Non-pigmented ciliary epithelial cell (primary cell): ENCODE measurements at regions not wholly inside any gene's neighbourhood (a gene's known extent, or its start where the extent isn't known, plus 50 kb on each side); places are given as distances from the start of the nearest gene placed in this dataset.

ENCODE experiments used
- DNase-seq: peaks from one replicate; pipeline ENCODE4 v3.0.0-alpha.2; 2010; ENCODE audit warnings: low read depth

GRCh38 chr4:41458689-41459088 lies 79.3 kb upstream of the LIMCH1 start:
- DNase-seq = no peak

DNA sequence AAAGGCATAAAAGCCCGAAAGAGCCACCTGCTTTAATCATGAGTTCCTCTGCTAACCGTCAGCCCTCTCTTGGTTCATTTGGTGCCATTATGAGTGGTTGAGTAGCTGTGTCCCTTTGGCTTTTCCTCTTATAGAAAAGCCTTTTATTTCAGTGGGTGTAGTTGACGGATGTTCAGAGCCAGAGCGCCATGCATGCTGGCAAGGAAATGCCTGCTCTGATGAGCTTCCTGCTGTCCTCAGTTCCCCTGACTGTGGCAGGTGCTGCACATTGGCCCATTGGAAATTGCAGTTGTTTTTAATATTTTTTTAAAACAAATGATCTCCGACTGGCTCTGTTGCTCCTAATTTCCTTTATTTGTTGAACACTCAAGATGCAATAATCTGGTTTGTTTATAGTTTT lies 77.3 kb upstream of the LIMCH1 start:
- DNase-seq = no peak

GRCh38 chr4:41461780-41462307 lies 76.1 kb upstream of the LIMCH1 start:
- no peak for DNase-seq

GRCh38 chr4:41465146-41465761 lies 72.7 kb upstream of the LIMCH1 start:
- DNase-seq = no peak

DNA sequence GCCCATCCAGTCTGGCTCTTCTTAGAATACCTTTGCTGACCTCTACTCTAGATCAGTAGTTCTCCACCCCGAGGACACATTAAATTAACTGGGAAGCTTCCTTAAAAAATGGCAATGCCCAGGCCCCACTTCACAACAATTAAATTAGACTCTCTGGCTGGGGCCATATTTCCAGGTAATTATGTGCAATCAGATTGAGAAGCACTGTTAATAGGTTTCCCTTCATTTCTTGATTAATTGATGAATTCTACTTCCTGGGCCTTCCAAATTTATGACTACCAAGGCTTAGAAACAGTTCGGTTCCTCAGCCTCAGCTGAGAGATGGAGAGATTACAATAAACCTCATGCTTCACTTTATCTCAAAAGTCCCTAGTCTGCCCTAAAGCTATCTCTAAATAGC lies 71.7 kb upstream of the LIMCH1 start:
- DNase-seq = no peak

- no peak for DNase-seq
These were observed 69.8 kb upstream of the LIMCH1 start for GRCh38 chr4:41468122-41468521.

GRCh38 chr4:41471126-41472071 lies 66.6 kb upstream of the LIMCH1 start:
- no peak for DNase-seq

DNA sequence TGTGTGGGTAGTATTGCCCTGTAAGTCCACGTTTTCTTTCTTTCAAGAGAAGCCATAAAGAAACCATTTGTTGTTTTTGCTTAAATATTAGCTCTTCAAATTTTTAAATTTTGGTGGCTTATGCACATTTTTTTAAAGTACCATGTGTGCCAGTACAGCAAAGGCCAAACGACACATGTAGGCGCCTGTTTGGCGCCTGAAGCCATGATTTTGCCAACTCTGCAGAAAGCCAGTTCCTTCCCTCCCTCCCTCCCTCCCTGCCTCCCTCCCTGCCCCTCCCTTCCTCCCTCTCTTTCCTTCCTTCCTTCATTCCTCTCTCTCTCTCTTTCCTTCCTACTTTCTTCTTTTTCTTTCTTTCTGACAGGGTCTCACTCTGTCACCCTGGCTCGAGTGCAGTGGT lies 65.9 kb upstream of the LIMCH1 start:
- no peak for DNase-seq

DNA sequence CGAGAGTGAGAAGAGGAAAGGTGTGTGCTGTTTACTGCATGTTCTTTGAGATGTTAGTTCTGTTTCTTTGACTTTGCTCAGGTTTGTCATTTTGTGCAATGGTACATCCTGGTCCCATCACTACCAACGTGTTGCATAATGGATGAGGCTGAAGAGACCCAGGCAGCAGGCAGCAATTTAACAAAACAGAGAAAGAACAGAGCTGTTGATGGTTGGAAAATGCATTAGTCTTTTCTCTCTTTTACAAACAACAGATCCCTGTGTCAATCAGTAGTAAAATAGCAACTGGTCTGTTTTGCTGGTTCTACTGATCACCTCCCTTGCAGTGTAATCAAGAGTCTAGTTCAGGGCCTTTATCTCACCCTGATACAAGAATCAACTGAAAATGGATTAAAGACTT lies 64.8 kb upstream of the LIMCH1 start:
- no peak for DNase-seq

DNA sequence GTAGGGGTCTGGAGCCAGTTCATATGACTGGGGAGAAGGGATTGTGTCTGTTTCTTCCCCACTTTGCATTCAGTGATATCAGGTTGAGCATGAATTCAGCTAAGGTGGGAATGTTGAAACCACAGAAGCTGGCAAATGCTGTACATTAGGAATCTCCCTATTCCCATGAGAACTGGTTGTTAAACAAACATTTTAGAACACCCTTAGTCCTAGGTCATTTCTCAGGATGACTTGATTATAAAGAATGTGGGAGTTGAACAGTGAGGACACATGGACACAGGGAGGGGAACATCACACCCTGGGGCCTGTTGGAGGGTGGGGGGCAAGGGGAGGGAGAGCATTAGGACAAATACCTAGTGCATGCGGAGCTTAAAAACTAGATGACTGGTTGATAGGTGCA lies 62.6 kb upstream of the LIMCH1 start:
- DNase-seq = no peak

GRCh38 chr4:41476310-41476885 lies 61.6 kb upstream of the LIMCH1 start:
- DNase-seq = no peak

DNA sequence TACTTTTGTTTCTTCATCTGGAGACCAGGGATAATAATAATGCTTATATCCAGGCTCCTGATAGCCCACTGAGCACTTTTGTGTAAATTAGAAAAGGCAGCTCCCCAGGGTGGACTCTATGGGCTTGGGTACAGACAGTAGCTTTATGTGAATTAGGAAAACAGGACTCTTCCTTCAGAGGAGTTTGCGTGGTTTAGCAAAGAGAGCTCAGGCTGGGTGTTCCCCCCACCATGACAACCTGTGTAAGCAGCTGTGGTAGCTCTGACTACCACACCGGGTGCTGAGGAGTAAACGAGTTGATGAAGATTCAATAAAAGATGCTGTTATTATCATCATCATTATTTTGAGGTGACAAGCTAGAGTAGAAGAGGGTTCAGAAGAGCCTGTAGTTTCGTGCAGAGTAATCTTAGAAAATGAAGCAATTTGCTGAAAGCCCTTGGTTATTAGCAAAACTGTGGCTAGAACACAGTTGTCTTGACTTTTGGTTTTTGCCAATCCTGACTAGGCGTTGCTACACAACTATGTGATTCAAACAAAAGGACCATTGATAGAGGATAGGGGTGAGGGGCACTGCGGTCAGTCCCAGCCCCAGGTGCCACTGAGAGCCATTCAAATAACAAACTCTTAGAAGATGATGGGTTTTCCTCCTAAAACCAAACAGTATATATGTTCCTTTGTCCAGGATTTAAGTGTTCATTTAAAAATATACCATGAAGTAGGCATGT lies 60.6 kb upstream of the LIMCH1 start:
- no peak for DNase-seq

GRCh38 chr4:41478518-41478917 lies 59.4 kb upstream of the LIMCH1 start:
- no peak for DNase-seq

DNA sequence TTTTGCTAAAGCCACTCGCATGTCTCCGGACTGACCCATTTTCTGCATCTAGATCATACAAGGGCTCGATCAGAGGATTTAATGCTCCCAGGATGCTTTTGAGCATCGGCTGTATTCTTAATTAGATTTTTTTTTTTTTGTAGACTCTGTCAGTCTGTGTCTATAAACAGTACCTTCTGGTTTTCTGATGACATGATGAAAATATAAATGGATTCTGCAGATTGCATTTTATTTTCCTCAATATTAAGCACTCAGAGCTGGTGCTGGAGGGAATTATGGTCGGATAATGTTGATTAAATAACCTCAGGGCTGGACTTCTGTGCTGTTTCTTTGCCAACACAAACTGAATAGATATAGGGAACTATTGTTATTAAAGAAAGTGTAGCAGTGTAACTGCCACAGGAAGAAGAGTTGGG lies 57.1 kb upstream of the LIMCH1 start:
- no peak for DNase-seq

DNA sequence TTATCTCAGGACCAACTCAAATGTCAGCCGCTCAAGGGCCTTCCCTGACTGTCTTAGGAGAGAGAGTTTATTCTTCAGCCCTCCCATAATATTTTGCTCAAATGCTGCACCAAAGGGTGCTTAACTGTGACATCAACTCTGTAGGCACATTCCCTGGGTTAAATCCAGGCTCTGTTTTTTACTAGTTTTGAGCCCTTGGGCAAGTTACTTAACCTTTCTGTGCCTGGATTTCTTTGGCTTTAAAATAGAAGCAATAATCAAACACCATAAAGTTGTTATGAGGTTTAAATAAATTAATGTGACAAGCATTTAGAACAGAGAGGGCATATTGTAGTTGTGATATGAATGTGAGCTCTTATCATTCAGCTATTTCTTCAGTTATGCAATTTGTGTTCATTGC lies 54.2 kb upstream of the LIMCH1 start:
- no peak for DNase-seq

GRCh38 chr4:41485041-41485440 lies 52.9 kb upstream of the LIMCH1 start:
- no peak for DNase-seq

GRCh38 chr4:41487868-41488440 lies 50.0 kb upstream of the LIMCH1 start:
- no peak for DNase-seq
